Tibial nerve (tissue), 3 donors: ENCODE measurements at regions not wholly inside any gene's neighbourhood (a gene's known extent, or its start where the extent isn't known, plus 50 kb on each side); places are given as distances from the start of the nearest gene placed in this dataset.
"Not testable (repeated sequence)": the region's sequence is repeated elsewhere in the genome, so short reads cannot be mapped to it uniquely, and the experiment has no call there.

ENCODE experiments used
- CTCF ChIP-seq, 5 experiments: fragments of 200-600 bp in 3 of 5; fragments of 450-650 bp in 2 of 5; sonication (generic) in 3 of 5; IDR thresholded peaks; one replicate each; pipeline ENCODE4 v1.5.1; 2016 to 2019; ENCODE audit warnings: antibody characterized with exemption in 5 of 5, mild to moderate bottlenecking in 3 of 5, moderate library complexity in 2 of 5
- POLR2A ChIP-seq, 2 donors: fragments of 450-650 bp; IDR thresholded peaks; one replicate each; pipeline ENCODE4 v1.6.1; 2017; ENCODE audit warnings: antibody characterized with exemption in 2 of 2, mild to moderate bottlenecking in 2 of 2, moderate library complexity in 2 of 2

- not testable (repeated sequence) for TF ChIP-seq CTCF, POLR2A (IDR thresholded peaks at IDR 0.05)
These were observed 888.8 kb downstream of the RPS29 start for GRCh38 chr14:48697362-48697761.
